ENCODE measurements at regions not wholly inside any gene's neighbourhood (a gene's known extent, or its start where the extent isn't known, plus 50 kb on each side); places are given as distances from the start of the nearest gene placed in this dataset.

GRCh38 chrX:92247076-92247475, 467.9 kb downstream of the PCDH11X start:
- Histone ChIP-seq H4K91ac (ENCODE audit: insufficient read length, low read depth, low read length) (no peak overlapping the region), H3K4ac (ENCODE audit: low read depth, low read length) (no peak overlapping the region), H3K9me3 (ENCODE audit: control insufficient read depth, low read depth, low read length) (no peaks in the 10 kb centered on the region), H3K79me1 (ENCODE audit: insufficient read depth, low read depth, low read length, poor library complexity, severe bottlenecking) (no peaks in the 10 kb centered on the region), H4K5ac (ENCODE audit: insufficient read length, low read depth, low read length) (no peak overlapping the region), H3K18ac (ENCODE audit: insufficient read length, low read depth, low read length) (no peak overlapping the region), H2AFZ (ENCODE audit: low read length) (no peak overlapping the region), H3K79me2 (ENCODE audit: insufficient read depth, low read length) (no peaks in the 10 kb centered on the region), H3K9ac (ENCODE audit: extremely low read depth, insufficient read length, low read length) (no peak overlapping the region), H2BK20ac (ENCODE audit: low read depth, low read length, poor library complexity, severe bottlenecking) (no peak overlapping the region), H3K14ac (ENCODE audit: insufficient read depth, low read length) (no peak overlapping the region), H3K56ac (ENCODE audit: insufficient read length, low read depth, low read length) (no peak overlapping the region), H3K23ac (ENCODE audit: insufficient read length, low read depth, low read length) (no peak overlapping the region), H3K4me2 (ENCODE audit: insufficient read depth, insufficient read length, low read length) (no peak overlapping the region), H3T11ph (ENCODE audit: low read length) (no peak overlapping the region), H2BK120ac (ENCODE audit: low read depth, low read length, poor library complexity, severe bottlenecking) (no peak overlapping the region), H4K8ac (replicated peaks; ENCODE audit: insufficient read length, low read depth, low read length) (no peak overlapping the region), H2BK15ac (ENCODE audit: low read depth, low read length) (no peak overlapping the region), H2BK5ac (ENCODE audit: insufficient read length, low read length) (no peak overlapping the region), H3K4me1 (ENCODE audit: insufficient read depth, low read length) (no peaks in the 10 kb centered on the region), H2BK12ac (ENCODE audit: insufficient read length, low read depth, low read length) (no peak overlapping the region), H3K27ac (ENCODE audit: insufficient read length, low read depth, low read length) (no peak overlapping the region), H4K20me1 (ENCODE audit: control insufficient read depth, insufficient read depth, insufficient read length) (no peaks in the 10 kb centered on the region), H3K23me2 (ENCODE audit: insufficient read length, low read depth, low read length, poor library complexity, severe bottlenecking) (no peaks in the 10 kb centered on the region), H3K27me3 (ENCODE audit: insufficient read depth, low read length) (no peaks in the 10 kb centered on the region), H2AK5ac (ENCODE audit: insufficient read length, low read length) (no peak overlapping the region)
- Mint-ChIP-seq H3K27ac (no peak overlapping the region; a peak in 1 of 7 replicates), H3K9me3 (no peaks in the 10 kb centered on the region), H3K4me3 (no peak overlapping the region), H3K27me3 (ENCODE audit: low read depth) (no peaks in the 10 kb centered on the region), H3K4me1 (peaks cover 0 to 4% of the 10 kb centered on the region in 2 experiments; a peak in 1 of 4 replicates), H3K36me3 (ENCODE audit: insufficient read depth in 1 of 3, low read depth in 3 of 3) (no peaks in the 10 kb centered on the region)
- WGBS (ENCODE audit: extremely low coverage, insufficient read length, low lambda C conversion rate), result no CpG with 5 or more reads among the region's 2 CpGs
- DNase-seq, result no peak
- TF ChIP-seq CTCF (conservative IDR thresholded peaks at IDR 0.05), result no peak

Measured in H9 (cell line).